Adipocyte (in vitro differentiated cells): ENCODE measurements at regions not wholly inside any gene's neighbourhood (a gene's known extent, or its start where the extent isn't known, plus 50 kb on each side); places are given as distances from the start of the nearest gene placed in this dataset.
A peak's percentile ranks its signal among the peaks of the same experiment; 100 is the strongest.

Experiments
- DNase-seq: peaks from one replicate; pipeline ENCODE4 v3.0.0-alpha.2; 2015; ENCODE audit warnings: low read depth
- H3K27me3 ChIP-seq: replicated peaks from 2 replicates; pipeline ENCODE4 v1.7.0; 2013; ENCODE audit warnings: mild to moderate bottlenecking, low read length, moderate library complexity; ENCODE audit not compliant: control insufficient read depth, insufficient read depth
- H3K36me3 ChIP-seq: 2 replicates; pipeline ENCODE4 v1.7.0; 2013; ENCODE audit warnings: low read length, mild to moderate bottlenecking, moderate library complexity; ENCODE audit not compliant: control insufficient read depth, insufficient read depth, severe bottlenecking
- H3K4me1 ChIP-seq: 2 replicates; pipeline ENCODE4 v1.7.0; 2013; ENCODE audit warnings: mild to moderate bottlenecking, low read length, moderate library complexity; ENCODE audit not compliant: control insufficient read depth, insufficient read depth
- H3K4me3 ChIP-seq: 2 replicates; pipeline ENCODE4 v1.7.0; 2013; ENCODE audit warnings: mild to moderate bottlenecking, low read length, moderate library complexity
- H3K9ac ChIP-seq: 2 replicates; pipeline ENCODE4 v1.7.0; 2013; ENCODE audit warnings: mild to moderate bottlenecking, low read length, moderate library complexity
- H3K9me3 ChIP-seq: 2 replicates; pipeline ENCODE4 v1.7.0; 2013; ENCODE audit warnings: mild to moderate bottlenecking, low read length, moderate library complexity; ENCODE audit not compliant: control insufficient read depth

GRCh38 chr6:91449539-91449938 is 862.7 kb upstream of the MAP3K7 start:
- H3K36me3 ChIP-seq: no peaks in the 10 kb centered on the region

GRCh38 chr6:91447530-91448254 is 860.8 kb upstream of the MAP3K7 start:
- no peaks in the 10 kb centered on the region for H3K9me3 ChIP-seq
- H3K9ac ChIP-seq: no peak overlapping the region
- no peak for DNase-seq
- H3K4me3 ChIP-seq: no peak overlapping the region
- no peaks in the 10 kb centered on the region for H3K27me3 ChIP-seq
- no peaks in the 10 kb centered on the region for H3K4me1 ChIP-seq
- no peaks in the 10 kb centered on the region for H3K36me3 ChIP-seq

More at GRCh38 chr6:91449539-91449938, 862.7 kb upstream of the MAP3K7 start:
- peak; percentile 52 for DNase-seq
- no peaks in the 10 kb centered on the region for H3K27me3 ChIP-seq
- H3K9ac ChIP-seq: no peak overlapping the region
- no peak overlapping the region for H3K4me3 ChIP-seq
- H3K4me1 ChIP-seq: no peaks in the 10 kb centered on the region
- no peaks in the 10 kb centered on the region for H3K9me3 ChIP-seq

- H3K9me3 ChIP-seq: no peaks in the 10 kb centered on the region
- H3K27me3 ChIP-seq: no peaks in the 10 kb centered on the region
- H3K4me3 ChIP-seq: no peak overlapping the region
- no peak for DNase-seq
- no peaks in the 10 kb centered on the region for H3K36me3 ChIP-seq
- no peak overlapping the region for H3K9ac ChIP-seq
- no peaks in the 10 kb centered on the region for H3K4me1 ChIP-seq
These were observed 860.2 kb upstream of the MAP3K7 start for GRCh38 chr6:91447081-91447480.

- no peaks in the 10 kb centered on the region for H3K27me3 ChIP-seq
- no peaks in the 10 kb centered on the region for H3K9me3 ChIP-seq
- no peaks in the 10 kb centered on the region for H3K4me1 ChIP-seq
- no peak for DNase-seq
- no peaks in the 10 kb centered on the region for H3K36me3 ChIP-seq
- no peak overlapping the region for H3K9ac ChIP-seq
- no peak overlapping the region for H3K4me3 ChIP-seq
These were observed 856.5 kb upstream of the MAP3K7 start for GRCh38 chr6:91443405-91443804.

GRCh38 chr6:91442342-91442741 is 855.5 kb upstream of the MAP3K7 start:
- Histone ChIP-seq H3K9me3 (no peaks in the 10 kb centered on the region), H3K36me3 (no peaks in the 10 kb centered on the region), H3K9ac (no peak overlapping the region), H3K4me1 (no peaks in the 10 kb centered on the region), H3K4me3 (no peak overlapping the region), H3K27me3 (no peaks in the 10 kb centered on the region)
- DNase-seq: no peak

GRCh38 chr6:91438570-91438969 is 851.7 kb upstream of the MAP3K7 start:
- no peaks in the 10 kb centered on the region for H3K27me3 ChIP-seq
- no peaks in the 10 kb centered on the region for H3K9me3 ChIP-seq
- no peak overlapping the region for H3K4me3 ChIP-seq
- DNase-seq: peak; percentile 48
- no peak overlapping the region for H3K9ac ChIP-seq
- H3K4me1 ChIP-seq: no peaks in the 10 kb centered on the region
- H3K36me3 ChIP-seq: no peaks in the 10 kb centered on the region

GRCh38 chr6:91437315-91437729 is 850.5 kb upstream of the MAP3K7 start:
- no peaks in the 10 kb centered on the region for H3K4me1 ChIP-seq
- no peaks in the 10 kb centered on the region for H3K36me3 ChIP-seq
- H3K4me3 ChIP-seq: no peak overlapping the region
- H3K27me3 ChIP-seq: no peaks in the 10 kb centered on the region
- DNase-seq: no peak
- no peak overlapping the region for H3K9ac ChIP-seq
- no peaks in the 10 kb centered on the region for H3K9me3 ChIP-seq

- Histone ChIP-seq H3K36me3 (no peaks in the 10 kb centered on the region), H3K9me3 (no peaks in the 10 kb centered on the region), H3K4me3 (no peak overlapping the region), H3K27me3 (no peaks in the 10 kb centered on the region), H3K9ac (no peak overlapping the region), H3K4me1 (no peaks in the 10 kb centered on the region)
- no peak for DNase-seq
These were observed 849.6 kb upstream of the MAP3K7 start for GRCh38 chr6:91436448-91436847.

- H3K4me3 ChIP-seq: no peak overlapping the region
- no peak for DNase-seq
- H3K27me3 ChIP-seq: peaks cover 3% of the 10 kb centered on the region
- H3K36me3 ChIP-seq: no peaks in the 10 kb centered on the region
- H3K4me1 ChIP-seq: no peaks in the 10 kb centered on the region
- H3K9ac ChIP-seq: no peak overlapping the region
- H3K9me3 ChIP-seq: no peaks in the 10 kb centered on the region
These were observed 848.8 kb upstream of the MAP3K7 start for GRCh38 chr6:91435630-91436029.

GRCh38 chr6:91434576-91434975 is 847.7 kb upstream of the MAP3K7 start:
- Histone ChIP-seq H3K27me3 (peaks cover 3% of the 10 kb centered on the region), H3K9ac (no peak overlapping the region), H3K9me3 (no peaks in the 10 kb centered on the region), H3K4me1 (no peaks in the 10 kb centered on the region), H3K4me3 (no peak overlapping the region), H3K36me3 (no peaks in the 10 kb centered on the region)
- no peak for DNase-seq

- Histone ChIP-seq H3K4me1 (no peaks in the 10 kb centered on the region), H3K27me3 (peaks cover 3% of the 10 kb centered on the region), H3K9me3 (no peaks in the 10 kb centered on the region), H3K36me3 (no peaks in the 10 kb centered on the region), H3K9ac (no peak overlapping the region), H3K4me3 (no peak overlapping the region)
- no peak for DNase-seq
These were observed 847.0 kb upstream of the MAP3K7 start for GRCh38 chr6:91433660-91434534.
